Dendritic cell treated with granulocyte-macrophage colony-stimulating factor and Interleukin-4, amounts not matched to agents 40 ng/mL and 50 ng/mL, for 4 days (primary cell): ENCODE measurements at regions not wholly inside any gene's neighbourhood (a gene's known extent, or its start where the extent isn't known, plus 50 kb on each side); places are given as distances from the start of the nearest gene placed in this dataset.
"Not testable (repeated sequence)": the region's sequence is repeated elsewhere in the genome, so short reads cannot be mapped to it uniquely, and the experiment has no call there.

Source experiments
- H3K27ac Mint-ChIP-seq: one replicate; pipeline ENCODE4 v1.8.0; 2022; ENCODE audit warnings: mild to moderate bottlenecking, mixed read lengths
- H3K27me3 Mint-ChIP-seq: one replicate; pipeline ENCODE4 v1.8.0; 2022; ENCODE audit warnings: mild to moderate bottlenecking, mixed read lengths
- H3K36me3 Mint-ChIP-seq: one replicate; pipeline ENCODE4 v1.8.0; 2022; ENCODE audit warnings: low read depth, mixed read lengths
- H3K4me1 Mint-ChIP-seq: one replicate; pipeline ENCODE4 v1.8.0; 2022; ENCODE audit warnings: low read depth, mixed read lengths
- H3K4me3 Mint-ChIP-seq: one replicate; pipeline ENCODE4 v1.8.0; 2022; ENCODE audit warnings: mild to moderate bottlenecking, moderate library complexity, mixed read lengths
- H3K9me3 Mint-ChIP-seq: one replicate; pipeline ENCODE4 v1.8.0; 2022; ENCODE audit warnings: mixed read lengths
- intact Hi-C: fragments of 100-400 bp; cut with micrococcal nuclease; formaldehyde crosslinking; loops from one replicate; pipeline ENCODE4 v1.15.0; 2022

DNA sequence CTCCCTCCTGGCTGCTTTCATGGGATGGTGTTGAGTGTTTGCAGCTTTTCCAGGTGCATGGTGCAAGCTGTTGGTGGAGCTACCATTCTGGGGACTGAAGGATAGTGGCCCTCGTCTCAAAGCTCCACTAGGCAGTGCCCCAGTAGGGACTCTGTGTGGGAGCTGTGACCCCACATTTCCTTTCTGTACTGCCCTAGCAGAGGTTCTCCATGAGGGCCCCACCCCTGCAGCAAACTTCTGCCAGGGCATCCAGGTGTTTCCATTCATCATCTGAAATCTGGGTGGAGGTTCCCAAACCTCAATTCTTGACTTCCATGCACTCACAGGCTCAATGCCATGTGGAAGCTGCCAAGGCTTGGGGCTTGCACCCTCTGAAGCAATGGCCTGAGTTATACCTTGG, 72.7 kb upstream of the S1PR3 start:
- H3K36me3 Mint-ChIP-seq: not testable (repeated sequence)
- Mint-ChIP-seq H3K4me1 (peaks cover 10% of the 10 kb centered on the region), H3K27me3 (peaks cover 20% of the 10 kb centered on the region)

DNA sequence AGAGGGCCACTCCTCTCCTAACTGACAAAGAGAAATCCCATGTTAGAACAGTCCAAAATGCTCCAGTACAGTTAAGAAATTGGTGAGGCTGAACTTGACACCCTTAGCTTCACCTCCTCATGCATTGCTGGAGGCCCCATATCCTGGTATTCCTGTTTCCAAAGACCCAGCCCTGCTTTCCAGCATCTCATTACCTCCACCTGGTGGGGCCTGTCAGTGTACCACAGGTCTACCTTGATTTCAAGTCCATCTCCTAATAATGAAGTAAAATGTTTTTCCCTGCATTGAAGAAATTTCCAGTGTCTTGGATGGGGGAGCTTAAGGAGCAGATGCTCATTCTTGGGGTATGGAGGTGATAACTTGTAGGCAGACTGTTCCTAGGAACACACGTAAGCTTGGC, 70.6 kb upstream of the S1PR3 start:
- H3K9me3 Mint-ChIP-seq: peaks cover 26% of the 10 kb centered on the region
- no peaks in the 10 kb centered on the region for H3K36me3 Mint-ChIP-seq
- no peak overlapping the region for H3K27ac Mint-ChIP-seq
- peaks cover 27% of the 10 kb centered on the region for H3K27me3 Mint-ChIP-seq
- H3K4me3 Mint-ChIP-seq: no peak overlapping the region
- peaks cover 29% of the 10 kb centered on the region for H3K4me1 Mint-ChIP-seq
- intact Hi-C loops: loop anchor here (10.0 kb wide), 1 partner anchor 86 kb away; no protein-coding TSS in a partner anchor

More for the DNA sequence above, 72.7 kb upstream of the S1PR3 start:
- H3K27ac Mint-ChIP-seq, intact Hi-C loops, H3K4me3 Mint-ChIP-seq: not testable (repeated sequence)
- peaks cover 26% of the 10 kb centered on the region for H3K9me3 Mint-ChIP-seq

DNA sequence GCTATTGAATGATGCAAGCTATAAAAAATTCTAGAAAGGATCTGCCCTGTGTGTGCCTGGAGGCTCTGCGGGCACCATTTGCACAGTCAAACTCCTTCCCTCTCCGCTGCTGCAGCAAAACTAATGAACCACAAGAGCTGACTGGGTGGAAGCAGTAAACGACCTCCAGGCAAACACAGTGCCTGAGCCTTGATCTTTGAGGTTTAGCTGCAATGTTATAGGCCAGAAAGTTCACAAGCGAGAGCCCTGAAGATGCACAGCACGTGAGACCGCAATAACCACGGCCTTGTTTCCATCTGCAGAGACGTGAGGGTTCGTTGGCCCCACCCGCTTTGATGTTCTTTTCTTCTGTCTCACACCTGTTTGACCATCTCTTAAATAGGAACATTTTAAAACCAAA, 69.2 kb upstream of the S1PR3 start:
- H3K9me3 Mint-ChIP-seq: peaks cover 26% of the 10 kb centered on the region
- peaks cover 32% of the 10 kb centered on the region for H3K27me3 Mint-ChIP-seq
- H3K27ac Mint-ChIP-seq: no peak overlapping the region
- H3K4me1 Mint-ChIP-seq: peaks cover 42% of the 10 kb centered on the region
- H3K36me3 Mint-ChIP-seq: no peaks in the 10 kb centered on the region
- H3K4me3 Mint-ChIP-seq: no peak overlapping the region
- intact Hi-C loops: loop anchor here (10.0 kb wide), 1 partner anchor 87 kb away; no protein-coding TSS in a partner anchor

DNA sequence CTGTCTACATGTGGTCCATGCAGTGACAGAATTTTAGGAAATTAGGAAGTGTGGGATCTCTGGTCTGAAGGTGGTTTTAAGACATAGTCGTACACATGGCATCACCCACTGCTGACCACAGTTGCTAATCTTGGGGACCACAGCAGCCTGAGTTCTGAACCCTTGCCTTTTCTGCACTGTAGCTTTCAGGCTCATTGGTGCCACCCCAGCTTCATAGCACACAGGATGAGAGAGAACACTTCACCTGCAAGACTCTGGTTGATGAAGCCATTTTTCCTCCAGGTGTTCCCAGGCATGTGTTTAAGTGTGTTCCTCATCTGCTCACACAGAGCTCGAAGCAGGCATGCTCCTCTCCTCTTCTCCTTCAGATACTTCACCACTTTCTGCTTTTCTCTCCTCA, 68.2 kb upstream of the S1PR3 start:
- Mint-ChIP-seq H3K36me3 (no peaks in the 10 kb centered on the region), H3K27ac (no peak overlapping the region), H3K4me3 (no peak overlapping the region), H3K4me1 (peaks cover 48% of the 10 kb centered on the region), H3K9me3 (peaks cover 18% of the 10 kb centered on the region), H3K27me3 (peaks cover 30% of the 10 kb centered on the region)
- intact Hi-C loops: loop anchor here (10.0 kb wide), 1 partner anchor 88 kb away; no protein-coding TSS in a partner anchor

DNA sequence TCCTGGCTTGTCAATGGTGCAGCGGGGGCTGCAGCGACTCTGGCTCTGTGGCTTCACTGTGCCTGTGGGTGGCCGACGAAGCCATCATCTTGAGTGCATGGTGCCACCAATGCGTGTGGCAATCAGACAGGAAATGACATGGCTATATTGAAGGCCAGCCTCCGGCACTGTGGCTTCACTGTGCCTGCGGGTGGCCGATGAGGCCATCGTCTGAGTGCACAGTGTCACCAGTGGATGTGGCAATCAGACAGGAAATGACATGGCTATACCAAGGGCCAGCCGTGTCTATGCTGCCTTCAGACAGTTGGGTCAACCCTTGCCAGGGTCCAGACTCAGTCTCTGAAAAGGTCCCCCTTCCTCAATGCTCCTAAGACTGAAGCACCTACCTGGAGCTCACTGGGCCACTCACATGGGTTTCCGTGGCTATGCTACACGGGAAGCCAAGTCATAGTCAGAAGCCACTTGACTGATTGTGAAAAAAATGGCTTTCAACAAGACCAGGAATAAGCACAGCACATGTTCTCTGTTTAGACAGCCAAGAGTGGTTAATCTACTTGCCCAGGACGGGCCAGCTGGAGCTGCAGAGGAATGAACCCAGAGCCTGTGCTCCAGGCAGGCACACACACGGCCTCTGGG, 67.5 kb upstream of the S1PR3 start:
- Mint-ChIP-seq H3K4me1 (peaks cover 48% of the 10 kb centered on the region), H3K27me3 (peaks cover 30% of the 10 kb centered on the region), H3K4me3 (no peak overlapping the region), H3K9me3 (peaks cover 11% of the 10 kb centered on the region), H3K36me3 (no peaks in the 10 kb centered on the region), H3K27ac (no peak overlapping the region)
- intact Hi-C loops: loop anchor here (10.0 kb wide), 1 partner anchor 89 kb away; no protein-coding TSS in a partner anchor

DNA sequence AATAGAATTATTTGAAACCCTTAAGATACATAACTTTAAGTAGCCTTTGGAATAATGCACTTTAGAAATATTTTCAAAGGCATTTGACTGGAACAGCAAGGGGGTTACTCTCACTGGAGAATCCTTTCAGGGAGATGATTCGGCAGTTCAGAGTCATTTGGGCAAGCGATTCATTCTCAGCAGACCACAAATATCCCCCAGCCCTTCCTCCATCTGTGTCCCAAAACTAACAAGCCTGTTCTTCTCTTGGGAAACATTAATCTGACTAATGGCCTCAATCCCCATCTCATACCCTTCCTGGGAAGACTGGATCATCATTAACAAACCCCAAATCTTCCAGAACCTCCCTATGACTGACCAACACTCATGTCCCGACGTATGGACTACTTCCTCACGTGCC, 65.8 kb upstream of the S1PR3 start:
- Mint-ChIP-seq H3K4me3 (no peak overlapping the region), H3K27me3 (peaks cover 26% of the 10 kb centered on the region)
- intact Hi-C loops: loop anchor here (10.0 kb wide), 1 partner anchor 91 kb away; no protein-coding TSS in a partner anchor

DNA sequence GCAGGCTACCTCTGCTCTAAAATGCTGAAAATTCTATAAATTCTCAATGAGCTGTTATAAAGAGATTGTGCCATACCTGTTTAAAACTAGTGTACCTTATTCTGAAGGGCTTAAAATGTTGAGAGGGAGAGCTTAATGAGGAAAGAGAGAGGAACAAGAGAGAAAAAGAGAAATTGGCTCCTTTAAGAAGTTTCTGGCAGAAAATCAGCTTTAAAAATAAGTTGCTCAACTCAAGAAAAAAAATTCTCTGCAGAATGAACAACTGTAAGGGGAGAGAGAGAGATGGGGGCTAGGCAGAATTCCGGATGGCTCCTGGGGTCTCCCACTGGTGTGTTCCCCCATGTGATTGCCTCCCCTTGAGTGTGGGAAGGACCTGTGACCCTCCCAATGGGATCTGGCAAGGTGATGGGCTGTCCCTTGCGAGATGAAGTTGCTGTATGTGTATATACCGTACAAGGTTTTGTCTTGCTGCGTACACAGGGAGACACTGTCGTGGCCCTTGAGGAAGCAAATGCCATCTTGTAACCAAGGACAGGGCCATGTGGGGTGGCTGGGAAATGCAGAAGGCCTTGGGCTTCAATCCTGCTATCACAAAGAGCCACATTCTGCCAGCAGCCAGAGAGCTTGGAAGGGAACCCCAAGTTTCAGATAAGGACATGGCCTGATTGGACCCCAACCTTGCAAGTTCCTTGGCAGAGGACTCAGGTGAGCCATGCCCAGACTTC, 64.3 kb upstream of the S1PR3 start:
- Mint-ChIP-seq H3K4me1 (peaks cover 55% of the 10 kb centered on the region), H3K4me3 (no peak overlapping the region), H3K36me3 (no peaks in the 10 kb centered on the region), H3K27ac (peak overlapping the region; percentile 58), H3K27me3 (peaks cover 27% of the 10 kb centered on the region), H3K9me3 (no peaks in the 10 kb centered on the region)
- intact Hi-C loops: loop anchor here (10.0 kb wide), 1 partner anchor 92 kb away; no protein-coding TSS in a partner anchor

More for the DNA sequence above, 65.8 kb upstream of the S1PR3 start:
- Mint-ChIP-seq H3K27ac (no peak overlapping the region), H3K4me1 (peaks cover 55% of the 10 kb centered on the region), H3K9me3 (no peaks in the 10 kb centered on the region), H3K36me3 (no peaks in the 10 kb centered on the region)

DNA sequence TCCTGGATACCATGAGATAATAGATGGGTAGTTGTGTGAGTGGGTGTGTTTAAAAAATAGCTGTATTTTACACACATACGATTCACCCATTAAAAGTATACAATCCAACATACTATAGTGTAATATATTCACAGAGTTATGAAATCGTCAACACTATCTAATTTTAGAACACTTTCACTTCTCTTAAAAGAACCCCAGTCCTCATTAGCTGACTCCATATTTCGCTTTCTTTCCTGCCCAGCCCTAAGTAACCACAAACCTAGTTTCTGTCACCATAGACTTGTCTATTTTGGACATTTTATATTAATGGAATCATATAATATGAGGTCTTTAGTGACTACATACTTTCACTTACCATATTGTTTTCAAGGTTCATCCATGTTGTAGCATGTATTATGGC, 63.8 kb upstream of the S1PR3 start:
- peak overlapping the region; percentile 58 for H3K27ac Mint-ChIP-seq
- no peak overlapping the region for H3K4me3 Mint-ChIP-seq
- H3K36me3 Mint-ChIP-seq: no peaks in the 10 kb centered on the region
- peaks cover 55% of the 10 kb centered on the region for H3K4me1 Mint-ChIP-seq
- intact Hi-C loops: loop anchor here (10.0 kb wide), 1 partner anchor 93 kb away; no protein-coding TSS in a partner anchor
- peaks cover 27% of the 10 kb centered on the region for H3K27me3 Mint-ChIP-seq
- H3K9me3 Mint-ChIP-seq: no peaks in the 10 kb centered on the region

DNA sequence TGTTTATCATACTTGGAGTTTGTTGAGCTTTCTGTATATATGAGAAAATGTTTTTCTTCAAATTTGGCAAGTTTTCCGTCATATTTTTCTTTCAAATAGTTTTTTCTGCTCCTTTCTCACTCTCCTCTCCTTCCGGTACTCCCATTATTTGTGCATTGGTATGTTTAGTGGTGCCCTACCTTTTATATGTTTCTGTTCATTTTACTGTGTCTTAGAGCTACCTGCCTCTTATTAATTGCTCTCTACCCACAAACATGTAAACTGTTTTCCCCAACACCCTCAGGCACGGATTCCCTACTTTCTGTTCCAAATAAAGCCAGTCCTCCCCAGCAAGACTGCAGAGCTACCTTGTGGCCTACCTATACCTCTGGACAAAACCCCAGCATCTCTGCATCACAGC, 60.6 kb upstream of the S1PR3 start:
- Mint-ChIP-seq H3K9me3 (no peaks in the 10 kb centered on the region), H3K4me1 (peaks cover 49% of the 10 kb centered on the region), H3K27ac (no peak overlapping the region), H3K27me3 (peaks cover 25% of the 10 kb centered on the region), H3K4me3 (no peak overlapping the region), H3K36me3 (no peaks in the 10 kb centered on the region)
- intact Hi-C loops: no loop called here

DNA sequence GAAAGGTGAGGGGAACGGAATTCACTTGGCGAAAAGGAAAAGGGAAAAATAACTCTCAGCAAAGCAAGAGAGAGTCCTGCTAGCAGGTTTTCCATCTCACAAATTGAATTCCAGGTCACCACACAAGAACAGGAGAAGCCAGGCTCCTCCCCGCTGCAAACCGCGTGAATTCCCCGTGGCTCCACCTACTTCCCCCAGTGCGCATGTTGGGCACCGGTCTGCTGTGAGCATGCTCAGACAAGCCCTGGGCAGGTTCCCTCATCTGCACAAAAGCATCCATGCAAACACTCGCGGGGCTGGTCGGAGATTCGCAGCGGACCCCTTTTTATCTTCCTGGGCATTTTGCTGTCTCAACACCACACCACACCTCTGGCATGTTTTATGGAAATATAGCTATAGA, 58.5 kb upstream of the S1PR3 start:
- H3K4me1 Mint-ChIP-seq: peaks cover 46% of the 10 kb centered on the region
- no peak overlapping the region for H3K4me3 Mint-ChIP-seq
- H3K27me3 Mint-ChIP-seq: peaks cover 20% of the 10 kb centered on the region
- no peak overlapping the region for H3K27ac Mint-ChIP-seq
- intact Hi-C loops: no loop called here
- no peaks in the 10 kb centered on the region for H3K36me3 Mint-ChIP-seq
- no peaks in the 10 kb centered on the region for H3K9me3 Mint-ChIP-seq

DNA sequence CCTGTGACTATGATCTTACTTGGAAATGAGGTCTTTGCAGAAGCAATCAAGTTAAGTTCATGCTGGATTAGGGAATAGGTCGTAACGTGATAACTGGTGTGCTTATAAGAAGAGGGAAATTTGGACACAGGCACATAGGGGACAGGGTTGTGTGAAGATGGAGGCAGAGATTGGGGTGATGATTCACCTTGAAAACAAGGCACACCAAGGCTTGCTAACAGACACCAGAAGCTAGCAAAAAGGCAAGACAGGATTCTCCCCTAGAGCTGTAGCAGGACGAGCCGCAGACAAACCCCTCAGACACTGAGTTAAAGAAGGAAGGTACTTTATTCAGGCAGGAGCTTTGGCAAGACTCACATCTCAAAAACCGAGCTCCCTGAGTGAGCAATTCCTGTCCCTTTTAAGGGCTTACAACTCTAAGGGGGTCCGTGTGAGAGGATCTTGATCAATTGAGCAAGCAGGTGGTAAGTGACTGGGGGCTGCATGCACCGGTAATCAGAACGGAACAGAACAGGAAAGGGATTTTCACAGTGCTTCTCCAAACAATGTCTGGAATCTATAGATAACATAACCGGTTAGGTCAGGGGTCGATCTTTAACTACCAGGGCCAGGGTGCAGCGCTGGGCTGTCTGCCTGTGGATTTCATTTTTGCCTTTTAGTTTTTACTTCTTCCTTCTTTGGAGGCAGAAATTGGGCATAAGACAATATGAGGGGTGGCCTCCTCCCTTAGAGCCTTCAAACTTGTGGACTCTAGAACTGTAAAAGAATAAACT, 57.5 kb upstream of the S1PR3 start:
- H3K36me3 Mint-ChIP-seq: no peaks in the 10 kb centered on the region
- H3K27ac Mint-ChIP-seq: no peak overlapping the region

DNA sequence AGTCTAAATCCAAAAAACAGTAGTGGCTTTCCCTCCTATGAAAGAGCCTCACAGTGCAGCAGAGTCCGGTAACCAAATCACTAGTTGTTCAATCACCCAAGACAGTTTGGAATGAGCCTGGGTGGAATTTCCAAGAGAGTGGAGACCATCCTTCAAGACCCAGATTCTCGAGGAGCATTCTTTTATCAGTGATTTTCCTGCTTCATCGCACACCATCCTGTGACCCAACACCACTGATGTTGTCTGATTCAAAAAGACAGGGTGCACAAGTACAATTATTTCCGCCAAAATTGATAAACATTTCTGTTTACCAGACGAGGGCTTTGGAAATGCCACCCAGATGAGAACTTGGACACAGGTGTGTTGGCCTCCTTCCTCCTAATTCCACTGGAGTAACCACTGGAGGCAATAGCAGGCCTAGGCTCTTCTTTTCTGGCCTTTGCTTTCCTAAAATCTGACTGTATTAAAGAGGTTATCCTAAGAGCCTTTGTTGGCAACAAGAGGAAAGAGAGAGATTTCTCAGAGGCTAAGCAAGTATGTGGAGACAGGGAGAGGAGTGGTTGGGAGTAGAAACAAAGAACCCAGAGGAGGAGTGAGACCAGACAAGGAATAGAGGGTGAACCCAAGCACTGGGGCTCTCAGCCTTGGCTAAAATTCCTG, 56.3 kb upstream of the S1PR3 start:
- intact Hi-C loops: no loop called here
- no peaks in the 10 kb centered on the region for H3K36me3 Mint-ChIP-seq

More for the DNA sequence above, 57.5 kb upstream of the S1PR3 start:
- intact Hi-C loops: no loop called here
- peaks cover 51% of the 10 kb centered on the region for H3K4me1 Mint-ChIP-seq
- peaks cover 20% of the 10 kb centered on the region for H3K27me3 Mint-ChIP-seq
- no peaks in the 10 kb centered on the region for H3K9me3 Mint-ChIP-seq
- no peak overlapping the region for H3K4me3 Mint-ChIP-seq

DNA sequence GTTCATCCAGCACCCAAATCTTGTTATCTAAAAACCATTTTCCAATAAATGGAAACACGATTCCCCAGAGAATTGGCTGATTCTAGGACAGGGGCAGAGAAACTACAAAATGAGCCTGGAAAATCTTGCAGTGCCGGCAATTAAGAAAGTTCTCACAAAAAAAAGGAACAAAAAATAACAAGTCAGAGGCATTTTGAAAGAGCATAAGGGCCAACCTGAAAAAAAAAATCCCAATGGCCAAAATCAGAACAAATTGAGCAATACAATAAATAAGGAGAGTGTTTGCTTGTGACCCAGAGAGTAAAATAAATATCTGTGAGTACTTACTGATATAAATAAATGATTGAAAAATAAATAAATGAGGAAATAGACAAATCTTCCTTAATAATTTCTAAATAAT, 55.1 kb upstream of the S1PR3 start:
- no peaks in the 10 kb centered on the region for H3K9me3 Mint-ChIP-seq
- H3K27me3 Mint-ChIP-seq: peaks cover 15% of the 10 kb centered on the region
- H3K36me3 Mint-ChIP-seq: no peaks in the 10 kb centered on the region
- peaks cover 53% of the 10 kb centered on the region for H3K4me1 Mint-ChIP-seq
- H3K4me3 Mint-ChIP-seq: no peak overlapping the region
- no peak overlapping the region for H3K27ac Mint-ChIP-seq
- intact Hi-C loops: no loop called here

More for the DNA sequence above, 56.3 kb upstream of the S1PR3 start:
- H3K4me3 Mint-ChIP-seq: no peak overlapping the region
- H3K27me3 Mint-ChIP-seq: peaks cover 20% of the 10 kb centered on the region
- H3K27ac Mint-ChIP-seq: no peak overlapping the region
- H3K4me1 Mint-ChIP-seq: peaks cover 45% of the 10 kb centered on the region
- no peaks in the 10 kb centered on the region for H3K9me3 Mint-ChIP-seq
